H1 (cell line): ENCODE measurements at regions not wholly inside any gene's neighbourhood (a gene's known extent, or its start where the extent isn't known, plus 50 kb on each side); places are given as distances from the start of the nearest gene placed in this dataset.
"Not testable (repeated sequence)": the region's sequence is repeated elsewhere in the genome, so short reads cannot be mapped to it uniquely, and the experiment has no call there.

Source experiments
- CTCF ChIA-PET: fragments of 300-600 bp; sonication (Branson Sonifier 250); formaldehyde crosslinking; loops from one replicate; lab custom pipeline; 2021; ENCODE audit not compliant: partially characterized antibody; lab: Charles Lee
- POLR2A ChIA-PET: fragments of 300-600 bp; sonication (Branson Sonifier 250); formaldehyde crosslinking; loops from one replicate; lab custom pipeline; 2021; ENCODE audit warnings: inconsistent platforms; ENCODE audit not compliant: partially characterized antibody; lab: Charles Lee
- DNase-seq, 2 experiments: peaks; one replicate each; pipeline versions ENCODE4 v3.0.0 to v3.0.0-alpha.2; 2010 to 2022; ENCODE audit warnings: low spot score in 2 of 2, low read depth in 1 of 2, mixed read lengths in 1 of 2
- FAIRE-seq: peaks from 2 replicates; lab custom pipeline; 2011; peaks lifted over from hg19 to GRCh38; lab: Jason Lieb, UNC
- H2AFZ ChIP-seq: 2 replicates; pipeline ENCODE4 v1.8.1; 2012; ENCODE audit warnings: low read length, inconsistent platforms
- H2AK5ac ChIP-seq: 2 replicates; pipeline ENCODE4 v1.6.1; 2013; ENCODE audit warnings: low read depth, low read length
- H2BK120ac ChIP-seq: replicated peaks from 2 replicates; pipeline ENCODE3; 2013; ENCODE audit warnings: low read depth, low read length, inconsistent platforms
- H2BK12ac ChIP-seq: 2 replicates; pipeline ENCODE4 v1.6.1; 2013; ENCODE audit warnings: low read depth, low read length
- H2BK15ac ChIP-seq: 2 replicates; pipeline ENCODE4 v1.6.1; 2013; ENCODE audit warnings: low read length
- H2BK20ac ChIP-seq: 2 replicates; pipeline ENCODE4 v1.6.1; 2013; ENCODE audit warnings: low read length
- H2BK5ac ChIP-seq: 2 replicates; pipeline ENCODE4 v1.6.1; 2013; ENCODE audit warnings: low read depth, low read length
- H3K14ac ChIP-seq: 2 replicates; pipeline ENCODE4 v1.6.1; 2013; ENCODE audit warnings: inconsistent platforms; ENCODE audit not compliant: insufficient read length
- H3K18ac ChIP-seq: 2 replicates; pipeline ENCODE4 v1.6.1; 2013; ENCODE audit warnings: low read length; ENCODE audit errors: extremely low read depth
- H3K23ac ChIP-seq: 2 replicates; pipeline ENCODE4 v1.6.1; 2013; ENCODE audit warnings: inconsistent platforms; ENCODE audit not compliant: insufficient read length
- H3K23me2 ChIP-seq: 2 replicates; pipeline ENCODE4 v1.6.1; 2013; ENCODE audit warnings: low read depth, low read length
- H3K27ac ChIP-seq: 2 replicates; pipeline ENCODE4 v1.6.1; 2011; ENCODE audit warnings: low read depth, low read length, inconsistent platforms
- H3K27me3 ChIP-seq, 4 experiments: replicated peaks in 1 of 4; 1 replicate in 1 of 4; 2 replicates in 3 of 4; pipeline versions ENCODE4 v1.6.1 to v1.8.1; 2011 to 2013; ENCODE audit warnings: low read length in 3 of 4, mild to moderate bottlenecking in 3 of 4, inconsistent platforms in 2 of 4, mixed read lengths in 2 of 4, moderate library complexity in 1 of 4; ENCODE audit not compliant: control insufficient read depth in 3 of 4, insufficient read depth in 3 of 4; ENCODE audit errors: extremely low read depth in 1 of 4
- H3K36me3 ChIP-seq, 4 experiments: 2 replicates each; pipeline versions ENCODE4 v1.6.1 to v1.8.1; 2011 to 2013; ENCODE audit warnings: mild to moderate bottlenecking in 4 of 4, low read length in 3 of 4, moderate library complexity in 2 of 4, control low read depth in 1 of 4, inconsistent platforms in 1 of 4; ENCODE audit not compliant: insufficient read depth in 4 of 4, control insufficient read depth in 2 of 4
- H3K4ac ChIP-seq: replicated peaks from 2 replicates; pipeline ENCODE3; 2013; ENCODE audit warnings: low read length, low read depth, mixed read lengths, inconsistent platforms; ENCODE audit not compliant: insufficient read length
- H3K4me1 ChIP-seq, 4 experiments: replicated peaks in 1 of 4; 1 replicate in 1 of 4; 2 replicates in 3 of 4; pipeline versions ENCODE4 v1.6.1 to v1.8.1; 2011 to 2013; ENCODE audit warnings: low read length in 3 of 4, inconsistent platforms in 2 of 4, mixed read lengths in 1 of 4; ENCODE audit not compliant: insufficient read depth in 4 of 4, control insufficient read depth in 3 of 4
- H3K4me2 ChIP-seq, 2 experiments: 2 replicates each; pipeline versions ENCODE4 v1.6.1 to v1.8.1; 2011 to 2013; ENCODE audit warnings: low read depth in 2 of 2, low read length in 2 of 2, control low read depth in 1 of 2, inconsistent platforms in 1 of 2, mild to moderate bottlenecking in 1 of 2; ENCODE audit not compliant: insufficient read depth in 1 of 2
- H3K4me3 ChIP-seq, 4 experiments: fragments of 200-600, 300-600 bp in 1 of 4; sonication (generic), shearing (Covaris generic), sonication (Bioruptor Twin) in 1 of 4; 2 replicates each; pipeline versions ENCODE4 v1.5.1 to v1.8.1; 2011 to 2016; ENCODE audit warnings: low read length in 4 of 4, low read depth in 3 of 4, control low read depth in 2 of 4, inconsistent platforms in 2 of 4, mild to moderate bottlenecking in 2 of 4, mixed read lengths in 1 of 4, moderate library complexity in 1 of 4; ENCODE audit not compliant: insufficient read depth in 2 of 4; ENCODE audit errors: extremely low read depth in 1 of 4
- H3K56ac ChIP-seq: replicated peaks from 2 replicates; pipeline ENCODE3; 2013; ENCODE audit warnings: low read depth, mild to moderate bottlenecking, mixed read lengths, low read length, inconsistent platforms; ENCODE audit not compliant: insufficient read length
- H3K79me1 ChIP-seq: 2 replicates; pipeline ENCODE4 v1.6.1; 2013; ENCODE audit warnings: low read depth, low read length, control low read depth
- H3K79me2 ChIP-seq, 2 experiments: 2 replicates each; pipeline versions ENCODE4 v1.6.1 to v1.8.1; 2012 to 2013; ENCODE audit warnings: low read length in 2 of 2, mild to moderate bottlenecking in 2 of 2, inconsistent platforms in 1 of 2; ENCODE audit not compliant: insufficient read depth in 2 of 2, control insufficient read depth in 1 of 2
- H3K9ac ChIP-seq, 4 experiments: replicated peaks in 1 of 4; 1 replicate in 1 of 4; 2 replicates in 3 of 4; pipeline versions ENCODE4 v1.6.1 to v1.8.1; 2011 to 2013; ENCODE audit warnings: low read depth in 3 of 4, low read length in 3 of 4, control low read depth in 2 of 4, mild to moderate bottlenecking in 2 of 4, moderate library complexity in 2 of 4, inconsistent platforms in 1 of 4; ENCODE audit errors: extremely low read depth in 1 of 4
- H3K9me3 ChIP-seq, 2 experiments: 2 replicates each; pipeline versions ENCODE4 v1.6.1 to v1.8.1; 2012 to 2013; ENCODE audit warnings: mild to moderate bottlenecking in 2 of 2, moderate library complexity in 2 of 2, control low read depth in 1 of 2, inconsistent platforms in 1 of 2, low read depth in 1 of 2, low read length in 1 of 2, mixed read lengths in 1 of 2; ENCODE audit not compliant: insufficient read depth in 2 of 2
- H4K20me1 ChIP-seq, 2 experiments: replicated peaks in 1 of 2; 2 replicates each; pipeline versions ENCODE3 to v1.8.1; 2011 to 2013; ENCODE audit warnings: inconsistent platforms in 2 of 2, low read length in 2 of 2, mild to moderate bottlenecking in 1 of 2; ENCODE audit not compliant: insufficient read depth in 2 of 2, control insufficient read depth in 1 of 2
- H4K5ac ChIP-seq: 2 replicates; pipeline ENCODE4 v1.6.1; 2013; ENCODE audit warnings: low read length, low read depth, mixed read lengths, inconsistent platforms; ENCODE audit not compliant: insufficient read length
- H4K8ac ChIP-seq: 2 replicates; pipeline ENCODE4 v1.8.0; 2013; ENCODE audit warnings: mild to moderate bottlenecking, moderate library complexity, low read length, inconsistent platforms; ENCODE audit not compliant: insufficient read depth; ENCODE audit errors: extremely low read depth
- H4K91ac ChIP-seq: replicated peaks from 2 replicates; pipeline ENCODE3; 2013; ENCODE audit warnings: low read length, mixed read lengths, inconsistent platforms; ENCODE audit not compliant: insufficient read length
- WGBS, 2 experiments: shearing (Covaris generic) in 1 of 2; methylation state at CpG; one replicate each; pipeline versions ENCODE4 v1.1.6 to v1.1.7; 2013 to 2015; ENCODE audit warnings: low lambda C conversion rate in 2 of 2, mixed read lengths in 2 of 2, inconsistent platforms in 1 of 2, low coverage in 1 of 2, missing lambda C conversion rate in 1 of 2; ENCODE audit not compliant: insufficient replicate concordance in 2 of 2, insufficient coverage in 1 of 2, insufficient read length in 1 of 2; ENCODE audit errors: extremely low coverage in 1 of 2, missing lambda C conversion rate in 1 of 2; 5-methylcytosine and 5-hydroxymethylcytosine counted together

- POLR2A ChIA-PET, result interaction anchor here (0.7 to 1.6 kb wide), 6 partner anchors 9 to 96 kb away, joined by 3 to 7 read pairs (median 4); partner anchors contain the start of gene LMNB1
- not testable (repeated sequence) for H4K5ac ChIP-seq, H4K91ac ChIP-seq, H2BK120ac ChIP-seq, H3K79me2 ChIP-seq, H4K20me1 ChIP-seq, H3K14ac ChIP-seq, H3K9ac ChIP-seq, H3K18ac ChIP-seq, H3K27ac ChIP-seq, H3K4ac ChIP-seq, H3K4me3 ChIP-seq, H3K36me3 ChIP-seq, H2AK5ac ChIP-seq, H3K23me2 ChIP-seq, FAIRE-seq, H3K4me2 ChIP-seq, H3K56ac ChIP-seq, DNase-seq, H3K27me3 ChIP-seq, H3K23ac ChIP-seq, H3K79me1 ChIP-seq, H2BK15ac ChIP-seq, H3K9me3 ChIP-seq
- CTCF ChIA-PET, result interaction anchor here (0.6 to 5.9 kb wide), 6 partner anchors 9 to 124 kb away, joined by 3 to 42 read pairs (median 4); partner anchors contain the start of gene LMNB1
- Histone ChIP-seq H2AFZ (peak overlapping the region; percentile 98), H3K4me1 (peaks cover 6 to 12% (median 9%) of the 10 kb centered on the region in 4 experiments; a peak in 6 of 7 replicates), H2BK20ac (peak overlapping the region; percentile 99), H2BK12ac (0 out of 2 replicates have a peak overlapping the region, but pooled peaks have one; percentile 23), H2BK5ac (peak overlapping the region; percentile 90; the same call in 1 of the 2 replicates), H4K8ac (peak overlapping the region; percentile 17; the same call in 1 of the 2 replicates)
- WGBS, 2 experiments, result 70% methylated on average over 13 of the region's 13 CpGs; no CpG with 5 or more reads in 1 of the 2 experiments
Measured at GRCh38 chr5:126684656-126685442, 84.1 kb downstream of the PHAX start.
